HG02763 (cell line): ENCODE measurements at regions not wholly inside any gene's neighbourhood (a gene's known extent, or its start where the extent isn't known, plus 50 kb on each side); places are given as distances from the start of the nearest gene placed in this dataset.
A peak's percentile ranks its signal among the peaks of the same experiment; 100 is the strongest.

ENCODE experiments used
- ATAC-seq: cut with Tn5 transposase; IDR thresholded peaks from one replicate; pipeline ENCODE4 v1.9.1; 2021; ENCODE audit warnings: mild to moderate bottlenecking, moderate library complexity; ENCODE audit not compliant: unreplicated experiment

- no peak for ATAC-seq
These were observed 486.3 kb downstream of the PTPRU start for GRCh38 chr1:29722598-29722997.

GRCh38 chr1:29719253-29719652, 482.9 kb downstream of the PTPRU start:
- ATAC-seq = no peak

- no peak for ATAC-seq
These were observed 482.5 kb downstream of the PTPRU start for GRCh38 chr1:29718791-29719190.

- ATAC-seq = no peak
These were observed 480.0 kb downstream of the PTPRU start for GRCh38 chr1:29716306-29716705.

GRCh38 chr1:29713857-29714256, 477.5 kb downstream of the PTPRU start:
- no peak for ATAC-seq

- no peak for ATAC-seq
These were observed 476.5 kb downstream of the PTPRU start for GRCh38 chr1:29712801-29713200.

GRCh38 chr1:29712284-29712651, 475.9 kb downstream of the PTPRU start:
- ATAC-seq = no peak

- no peak for ATAC-seq
These were observed 475.4 kb downstream of the PTPRU start for GRCh38 chr1:29711582-29712283.

GRCh38 chr1:29709704-29710280, 473.5 kb downstream of the PTPRU start:
- ATAC-seq = no peak

- no peak for ATAC-seq
These were observed 472.7 kb downstream of the PTPRU start for GRCh38 chr1:29708796-29709703.

GRCh38 chr1:29708381-29708780, 472.1 kb downstream of the PTPRU start:
- no peak for ATAC-seq

- no peak for ATAC-seq
These were observed 471.5 kb downstream of the PTPRU start for GRCh38 chr1:29707796-29708195.

GRCh38 chr1:29706936-29707335, 470.6 kb downstream of the PTPRU start:
- ATAC-seq = peak; percentile 51

- ATAC-seq = no peak
These were observed 468.1 kb downstream of the PTPRU start for GRCh38 chr1:29704430-29704829.

- no peak for ATAC-seq
These were observed 467.5 kb downstream of the PTPRU start for GRCh38 chr1:29703596-29704370.

GRCh38 chr1:29700491-29700890, 464.2 kb downstream of the PTPRU start:
- no peak for ATAC-seq

- no peak for ATAC-seq
These were observed 462.3 kb downstream of the PTPRU start for GRCh38 chr1:29698626-29699025.

GRCh38 chr1:29698033-29698432, 461.7 kb downstream of the PTPRU start:
- no peak for ATAC-seq

GRCh38 chr1:29697391-29697780, 461.1 kb downstream of the PTPRU start:
- no peak for ATAC-seq

GRCh38 chr1:29696656-29697390, 460.5 kb downstream of the PTPRU start:
- no peak for ATAC-seq
